ENCODE measurements at regions not wholly inside any gene's neighbourhood (a gene's known extent, or its start where the extent isn't known, plus 50 kb on each side); places are given as distances from the start of the nearest gene placed in this dataset.
"Not testable (repeated sequence)": the region's sequence is repeated elsewhere in the genome, so short reads cannot be mapped to it uniquely, and the experiment has no call there.

GRCh38 chr6:134678436-134678889, 271.4 kb downstream of the ALDH8A1 start:
- no peaks in the 10 kb centered on the region for H3K27me3 ChIP-seq (ENCODE audit: insufficient read depth, low read length)
- H3K9me3 ChIP-seq (ENCODE audit: low read depth, low read length) = no peaks in the 10 kb centered on the region
- no peak overlapping the region for H3K4me3 ChIP-seq (ENCODE audit: low read length)
- H3K4me1 ChIP-seq (ENCODE audit: insufficient read depth, low read length) = no peaks in the 10 kb centered on the region

- no peaks in the 10 kb centered on the region for H3K27me3 ChIP-seq (ENCODE audit: insufficient read depth, low read length)
- no peak overlapping the region for H3K4me3 ChIP-seq (ENCODE audit: low read length)
- H3K4me1 ChIP-seq (ENCODE audit: insufficient read depth, low read length) = no peaks in the 10 kb centered on the region
- no peaks in the 10 kb centered on the region for H3K9me3 ChIP-seq (ENCODE audit: low read depth, low read length)
These were observed 273.3 kb downstream of the ALDH8A1 start for GRCh38 chr6:134676307-134677281.

GRCh38 chr6:134675110-134676054, 274.5 kb downstream of the ALDH8A1 start:
- Histone ChIP-seq H3K4me1 (ENCODE audit: insufficient read depth, low read length) (no peaks in the 10 kb centered on the region), H3K9me3 (ENCODE audit: low read depth, low read length) (no peaks in the 10 kb centered on the region), H3K27me3 (ENCODE audit: insufficient read depth, low read length) (no peaks in the 10 kb centered on the region), H3K4me3 (ENCODE audit: low read length) (no peak overlapping the region)

- no peak overlapping the region for H3K4me3 ChIP-seq (ENCODE audit: low read length)
- H3K9me3 ChIP-seq (ENCODE audit: low read depth, low read length) = no peaks in the 10 kb centered on the region
- H3K27me3 ChIP-seq (ENCODE audit: insufficient read depth, low read length) = no peaks in the 10 kb centered on the region
- no peaks in the 10 kb centered on the region for H3K4me1 ChIP-seq (ENCODE audit: insufficient read depth, low read length)
These were observed 275.3 kb downstream of the ALDH8A1 start for GRCh38 chr6:134674562-134674961.

- Histone ChIP-seq H3K9me3 (ENCODE audit: low read depth, low read length) (no peaks in the 10 kb centered on the region), H3K27me3 (ENCODE audit: insufficient read depth, low read length) (no peaks in the 10 kb centered on the region), H3K4me3 (ENCODE audit: low read length) (no peak overlapping the region), H3K4me1 (ENCODE audit: insufficient read depth, low read length) (no peaks in the 10 kb centered on the region)
These were observed 280.4 kb downstream of the ALDH8A1 start for GRCh38 chr6:134669485-134669884.

GRCh38 chr6:134667111-134667510, 282.8 kb downstream of the ALDH8A1 start:
- Histone ChIP-seq H3K27me3 (ENCODE audit: insufficient read depth, low read length) (no peaks in the 10 kb centered on the region), H3K9me3 (ENCODE audit: low read depth, low read length) (no peaks in the 10 kb centered on the region), H3K4me1 (ENCODE audit: insufficient read depth, low read length) (peaks cover 5% of the 10 kb centered on the region), H3K4me3 (ENCODE audit: low read length) (no peak overlapping the region)

- peaks cover 5% of the 10 kb centered on the region for H3K4me1 ChIP-seq (ENCODE audit: insufficient read depth, low read length)
- H3K4me3 ChIP-seq (ENCODE audit: low read length) = no peak overlapping the region
- no peaks in the 10 kb centered on the region for H3K27me3 ChIP-seq (ENCODE audit: insufficient read depth, low read length)
- H3K9me3 ChIP-seq (ENCODE audit: low read depth, low read length) = no peaks in the 10 kb centered on the region
These were observed 283.8 kb downstream of the ALDH8A1 start for GRCh38 chr6:134666125-134666524.

GRCh38 chr6:134665029-134665723, 284.7 kb downstream of the ALDH8A1 start:
- H3K9me3 ChIP-seq (ENCODE audit: low read depth, low read length) = no peaks in the 10 kb centered on the region
- no peak overlapping the region for H3K4me3 ChIP-seq (ENCODE audit: low read length)
- peaks cover 5% of the 10 kb centered on the region for H3K4me1 ChIP-seq (ENCODE audit: insufficient read depth, low read length)
- no peaks in the 10 kb centered on the region for H3K27me3 ChIP-seq (ENCODE audit: insufficient read depth, low read length)

GRCh38 chr6:134663800-134664535, 285.9 kb downstream of the ALDH8A1 start:
- no peaks in the 10 kb centered on the region for H3K27me3 ChIP-seq (ENCODE audit: insufficient read depth, low read length)
- H3K4me3 ChIP-seq (ENCODE audit: low read length) = no peak overlapping the region
- H3K4me1 ChIP-seq (ENCODE audit: insufficient read depth, low read length) = peaks cover 5% of the 10 kb centered on the region
- no peaks in the 10 kb centered on the region for H3K9me3 ChIP-seq (ENCODE audit: low read depth, low read length)

- no peaks in the 10 kb centered on the region for H3K9me3 ChIP-seq (ENCODE audit: low read depth, low read length)
- H3K4me3 ChIP-seq (ENCODE audit: low read length) = no peak overlapping the region
- H3K27me3 ChIP-seq (ENCODE audit: insufficient read depth, low read length) = no peaks in the 10 kb centered on the region
These were observed 286.5 kb downstream of the ALDH8A1 start for GRCh38 chr6:134663356-134663755.

GRCh38 chr6:134662077-134662700, 287.7 kb downstream of the ALDH8A1 start:
- Histone ChIP-seq H3K27me3 (ENCODE audit: insufficient read depth, low read length) (no peaks in the 10 kb centered on the region), H3K9me3 (ENCODE audit: low read depth, low read length) (no peaks in the 10 kb centered on the region), H3K4me1 (ENCODE audit: insufficient read depth, low read length) (peaks cover 5% of the 10 kb centered on the region), H3K4me3 (ENCODE audit: low read length) (no peak overlapping the region)

More at GRCh38 chr6:134663356-134663755, 286.5 kb downstream of the ALDH8A1 start:
- peaks cover 5% of the 10 kb centered on the region for H3K4me1 ChIP-seq (ENCODE audit: insufficient read depth, low read length)

GRCh38 chr6:134659885-134660284, 290.0 kb downstream of the ALDH8A1 start:
- not testable (repeated sequence) for H3K4me1 ChIP-seq (ENCODE audit: insufficient read depth, low read length); H3K27me3 ChIP-seq (ENCODE audit: insufficient read depth, low read length); H3K4me3 ChIP-seq (ENCODE audit: low read length); H3K9me3 ChIP-seq (ENCODE audit: low read depth, low read length)

- Histone ChIP-seq H3K4me1 (ENCODE audit: insufficient read depth, low read length) (peaks cover 5% of the 10 kb centered on the region), H3K9me3 (ENCODE audit: low read depth, low read length) (no peaks in the 10 kb centered on the region), H3K4me3 (ENCODE audit: low read length) (no peak overlapping the region), H3K27me3 (ENCODE audit: insufficient read depth, low read length) (no peaks in the 10 kb centered on the region)
These were observed 291.3 kb downstream of the ALDH8A1 start for GRCh38 chr6:134658596-134658995.
